Ishikawa (cell line): ENCODE measurements at regions not wholly inside any gene's neighbourhood (a gene's known extent, or its start where the extent isn't known, plus 50 kb on each side); places are given as distances from the start of the nearest gene placed in this dataset.

Experiments
- CEBPB ChIP-seq: IDR thresholded peaks from 2 replicates; pipeline ENCODE4 v1.6.1; 2012
- CREB1 ChIP-seq: IDR thresholded peaks from 2 replicates; pipeline ENCODE4 v1.6.1; 2012; ENCODE audit warnings: low read depth
- EGR1 ChIP-seq: IDR thresholded peaks from 2 replicates; pipeline ENCODE4 v1.6.1; 2012
- EP300 ChIP-seq: IDR thresholded peaks from 2 replicates; pipeline ENCODE4 v1.6.1; 2012; ENCODE audit warnings: borderline replicate concordance
- FOXM1 ChIP-seq: IDR thresholded peaks from 2 replicates; pipeline ENCODE4 v1.6.1; 2012; ENCODE audit warnings: low read depth, borderline replicate concordance
- NFIC ChIP-seq: IDR thresholded peaks from 2 replicates; pipeline ENCODE4 v1.6.1; 2012
- RAD21 ChIP-seq: IDR thresholded peaks from 2 replicates; pipeline ENCODE4 v1.6.1; 2012; ENCODE audit warnings: low read depth
- TAF1 ChIP-seq: IDR thresholded peaks from 2 replicates; pipeline ENCODE4 v1.6.1; 2012; ENCODE audit warnings: low read depth, mild to moderate bottlenecking
- TCF12 ChIP-seq: IDR thresholded peaks from 2 replicates; pipeline ENCODE4 v1.6.1; 2012; ENCODE audit warnings: low read depth
- TEAD4 ChIP-seq: IDR thresholded peaks from 2 replicates; pipeline ENCODE4 v1.6.1; 2012
- YY1 ChIP-seq: IDR thresholded peaks from 2 replicates; pipeline ENCODE4 v1.6.1; 2012; ENCODE audit warnings: low read depth
- ZBTB7A ChIP-seq: IDR thresholded peaks from 2 replicates; pipeline ENCODE4 v1.6.1; 2012; ENCODE audit warnings: low read depth
- TF ChIP-seq, protein P1 (sequence below): IDR thresholded peaks from 2 replicates; pipeline ENCODE4 v1.6.1; 2012; ENCODE audit warnings: low read depth, mild to moderate bottlenecking
- TF ChIP-seq, protein P2 (sequence below): IDR thresholded peaks from 2 replicates; pipeline ENCODE4 v1.6.1; 2012
- TF ChIP-seq, protein P3 (sequence below): IDR thresholded peaks from 2 replicates; pipeline ENCODE4 v1.6.1; 2012

DNA sequence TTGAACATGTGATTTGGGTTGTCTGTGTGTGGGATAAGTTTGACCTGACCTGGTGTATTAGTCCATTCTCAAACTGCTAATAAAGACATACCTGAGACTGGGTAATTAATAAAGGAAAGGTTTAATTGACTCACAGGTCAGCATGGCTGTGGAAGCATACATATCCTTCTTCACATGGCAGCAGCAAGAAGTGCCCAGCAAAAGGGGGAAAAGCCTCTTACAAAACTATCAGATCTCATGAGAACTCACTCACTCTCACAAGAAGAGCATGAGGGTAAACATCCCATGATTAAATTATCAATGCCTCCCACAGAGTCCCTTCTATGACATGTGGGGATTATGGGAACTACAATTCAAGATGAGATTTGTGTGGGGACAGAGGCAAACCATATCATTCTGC is 94.0 kb upstream of the PPM1H start:
- no peak for TF ChIP-seq TAF1
- no peak for TF ChIP-seq TCF12
- TF ChIP-seq YY1, result no peak
- no peak for TF ChIP-seq EGR1
- TF ChIP-seq FOXM1, result no peak
- no peak for TF ChIP-seq RAD21
- TF ChIP-seq ZBTB7A, result no peak
- TF ChIP-seq CREB1, result no peak
- TF ChIP-seq NFIC, result no peak
- TF ChIP-seq, protein P1, sequence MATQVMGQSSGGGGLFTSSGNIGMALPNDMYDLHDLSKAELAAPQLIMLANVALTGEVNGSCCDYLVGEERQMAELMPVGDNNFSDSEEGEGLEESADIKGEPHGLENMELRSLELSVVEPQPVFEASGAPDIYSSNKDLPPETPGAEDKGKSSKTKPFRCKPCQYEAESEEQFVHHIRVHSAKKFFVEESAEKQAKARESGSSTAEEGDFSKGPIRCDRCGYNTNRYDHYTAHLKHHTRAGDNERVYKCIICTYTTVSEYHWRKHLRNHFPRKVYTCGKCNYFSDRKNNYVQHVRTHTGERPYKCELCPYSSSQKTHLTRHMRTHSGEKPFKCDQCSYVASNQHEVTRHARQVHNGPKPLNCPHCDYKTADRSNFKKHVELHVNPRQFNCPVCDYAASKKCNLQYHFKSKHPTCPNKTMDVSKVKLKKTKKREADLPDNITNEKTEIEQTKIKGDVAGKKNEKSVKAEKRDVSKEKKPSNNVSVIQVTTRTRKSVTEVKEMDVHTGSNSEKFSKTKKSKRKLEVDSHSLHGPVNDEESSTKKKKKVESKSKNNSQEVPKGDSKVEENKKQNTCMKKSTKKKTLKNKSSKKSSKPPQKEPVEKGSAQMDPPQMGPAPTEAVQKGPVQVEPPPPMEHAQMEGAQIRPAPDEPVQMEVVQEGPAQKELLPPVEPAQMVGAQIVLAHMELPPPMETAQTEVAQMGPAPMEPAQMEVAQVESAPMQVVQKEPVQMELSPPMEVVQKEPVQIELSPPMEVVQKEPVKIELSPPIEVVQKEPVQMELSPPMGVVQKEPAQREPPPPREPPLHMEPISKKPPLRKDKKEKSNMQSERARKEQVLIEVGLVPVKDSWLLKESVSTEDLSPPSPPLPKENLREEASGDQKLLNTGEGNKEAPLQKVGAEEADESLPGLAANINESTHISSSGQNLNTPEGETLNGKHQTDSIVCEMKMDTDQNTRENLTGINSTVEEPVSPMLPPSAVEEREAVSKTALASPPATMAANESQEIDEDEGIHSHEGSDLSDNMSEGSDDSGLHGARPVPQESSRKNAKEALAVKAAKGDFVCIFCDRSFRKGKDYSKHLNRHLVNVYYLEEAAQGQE, result no peak
- TF ChIP-seq, protein P2, sequence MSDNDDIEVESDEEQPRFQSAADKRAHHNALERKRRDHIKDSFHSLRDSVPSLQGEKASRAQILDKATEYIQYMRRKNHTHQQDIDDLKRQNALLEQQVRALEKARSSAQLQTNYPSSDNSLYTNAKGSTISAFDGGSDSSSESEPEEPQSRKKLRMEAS, result no peak
- TF ChIP-seq CEBPB, result no peak
- TF ChIP-seq, protein P3, sequence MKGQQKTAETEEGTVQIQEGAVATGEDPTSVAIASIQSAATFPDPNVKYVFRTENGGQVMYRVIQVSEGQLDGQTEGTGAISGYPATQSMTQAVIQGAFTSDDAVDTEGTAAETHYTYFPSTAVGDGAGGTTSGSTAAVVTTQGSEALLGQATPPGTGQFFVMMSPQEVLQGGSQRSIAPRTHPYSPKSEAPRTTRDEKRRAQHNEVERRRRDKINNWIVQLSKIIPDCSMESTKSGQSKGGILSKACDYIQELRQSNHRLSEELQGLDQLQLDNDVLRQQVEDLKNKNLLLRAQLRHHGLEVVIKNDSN, result no peak
- no peak for TF ChIP-seq EP300
- TF ChIP-seq TEAD4, result no peak

DNA sequence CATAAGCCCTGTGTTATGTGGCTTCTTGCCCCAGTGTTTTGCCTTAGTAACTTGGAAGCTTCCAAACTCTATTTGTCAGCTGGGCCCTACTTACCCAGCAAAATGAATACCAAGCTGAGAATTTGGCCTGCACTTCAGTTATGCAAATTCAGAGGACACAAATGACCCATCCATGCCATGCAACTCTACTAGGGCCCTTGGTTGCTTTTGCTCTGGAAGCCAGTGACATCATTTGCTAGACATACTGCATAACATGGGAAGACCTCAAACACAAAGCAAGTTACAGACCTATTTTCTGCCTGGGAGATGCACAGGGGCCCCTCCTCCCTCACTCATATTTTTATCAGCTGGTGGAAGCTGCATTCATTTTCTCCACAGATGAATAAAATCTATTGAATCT is 90.2 kb upstream of the PPM1H start:
- TF ChIP-seq RAD21 (no peak), EGR1 (no peak), NFIC (no peak), ZBTB7A (no peak), CREB1 (no peak), FOXM1 (no peak), TCF12 (no peak)
- TF ChIP-seq, protein P1, result no peak

DNA sequence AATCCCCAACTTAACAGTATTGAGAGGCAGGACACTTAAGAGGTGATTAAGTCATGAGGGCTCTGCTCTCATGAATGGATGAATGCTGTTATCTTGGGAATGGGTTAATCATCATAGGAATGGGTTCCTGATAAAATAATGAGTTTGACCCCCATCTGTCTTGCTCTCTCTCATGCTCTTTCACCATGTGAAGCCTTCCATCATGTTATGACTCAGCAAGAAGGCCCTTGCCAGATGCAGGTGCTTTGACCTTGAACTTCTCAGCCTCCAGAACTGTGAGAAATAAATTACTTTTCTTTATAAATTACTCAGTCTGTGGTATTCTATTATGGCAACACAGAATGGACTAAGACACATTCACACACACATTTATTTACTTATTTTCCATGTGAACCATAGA is 89.0 kb upstream of the PPM1H start:
- TF ChIP-seq EP300 (no peak), YY1 (no peak), FOXM1 (no peak), CEBPB (no peak)
- TF ChIP-seq, protein P2, result no peak

DNA sequence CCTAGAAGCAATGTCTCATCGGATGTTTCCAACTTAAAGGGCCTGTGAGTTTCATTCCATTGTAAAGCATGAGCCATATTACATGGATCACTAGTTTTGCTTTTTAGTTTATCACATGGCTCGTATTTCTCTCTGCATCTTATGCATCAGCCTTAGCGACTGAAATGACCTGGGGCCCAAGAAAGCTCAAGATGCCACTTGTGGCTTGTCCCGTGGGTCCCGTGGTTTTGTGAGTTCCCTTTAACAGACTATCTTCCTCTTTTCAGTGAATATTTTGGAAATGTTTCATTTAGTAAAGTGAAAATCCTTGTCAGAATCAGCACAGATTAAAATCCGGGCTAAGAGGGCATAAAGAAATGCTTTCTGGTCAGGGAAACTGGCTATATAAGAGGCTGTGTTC is 86.2 kb upstream of the PPM1H start:
- TF ChIP-seq, protein P1, result no peak
- TF ChIP-seq, protein P2, result no peak
- TF ChIP-seq EP300 (no peak), RAD21 (no peak), TAF1 (no peak), YY1 (no peak), NFIC (no peak), EGR1 (no peak), CEBPB (no peak)
- TF ChIP-seq, protein P3, result no peak

DNA sequence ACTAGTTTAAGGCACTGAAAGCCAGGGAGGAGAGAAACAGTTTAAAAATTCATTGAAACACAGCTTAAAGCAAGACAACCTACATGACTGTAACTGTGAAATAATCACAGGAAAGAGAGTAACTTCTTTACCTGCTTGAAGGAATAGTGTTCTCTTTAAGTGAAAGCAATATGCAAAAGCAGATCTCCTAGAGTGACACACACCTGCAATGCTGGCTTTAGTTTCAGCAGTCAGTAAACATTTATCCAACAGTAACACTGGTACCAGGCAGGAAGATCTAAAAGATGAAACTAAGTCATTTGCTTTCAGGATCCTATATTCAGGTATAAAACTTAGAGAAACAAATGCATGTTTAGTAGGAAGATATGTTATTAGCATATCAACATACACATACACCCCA is 85.3 kb upstream of the PPM1H start:
- TF ChIP-seq TAF1, result no peak
- no peak for TF ChIP-seq EP300
